ENCODE measurements at regions not wholly inside any gene's neighbourhood (a gene's known extent, or its start where the extent isn't known, plus 50 kb on each side); places are given as distances from the start of the nearest gene placed in this dataset.

- ChIA-PET POLR2A (no interaction called here), CTCF (no interaction called here), RAD21 (ENCODE audit: low non-redundant PET in 1 of 2, low total read pairs in 2 of 2, uncharacterized antibody in 2 of 2, unreplicated experiment in 2 of 2) (no interaction called here)
- H4K20me1 ChIP-seq (ENCODE audit: insufficient read depth): no peaks in the 10 kb centered on the region
- TF ChIP-seq ZBTB33 (IDR thresholded peaks at IDR 0.05; ENCODE audit: extremely low read depth, insufficient replicate concordance, low read length) (no peak), SRF (IDR thresholded peaks at IDR 0.05; ENCODE audit: low read depth) (no peak), TCF7L2 (IDR thresholded peaks at IDR 0.05; ENCODE audit: borderline replicate concordance, extremely low read depth, insufficient read depth, insufficient read length) (no peak), POLR2AphosphoS5 (IDR thresholded peaks at IDR 0.05; ENCODE audit: low read depth, low read length) (no peak), ZNF274 (IDR thresholded peaks at IDR 0.05; ENCODE audit: low read depth, low read length) (no peak), CEBPB (IDR thresholded peaks at IDR 0.05; ENCODE audit: low read depth) (no peak), SP1 (IDR thresholded peaks at IDR 0.05; ENCODE audit: low read depth) (no peak), YY1 (IDR thresholded peaks at IDR 0.05; ENCODE audit: extremely low read depth, insufficient replicate concordance, low read depth, low read length) (no peak), RAD21 (IDR thresholded peaks at IDR 0.05; ENCODE audit: low read depth) (no peak), POLR2A (IDR thresholded peaks at IDR 0.05; ENCODE audit: borderline replicate concordance, extremely low read depth, insufficient read depth, insufficient read length) (no peak), ATF3 (IDR thresholded peaks at IDR 0.05) (no peak), CTCF (IDR thresholded peaks at IDR 0.05 in 2 of 3, conservative IDR thresholded peaks at IDR 0.05 in 1 of 3; ENCODE audit: borderline replicate concordance in 1 of 3, insufficient read depth in 1 of 3, low read depth in 2 of 3, low read length in 2 of 3) (no peak), ELF1 (IDR thresholded peaks at IDR 0.05; ENCODE audit: borderline replicate concordance, low read depth) (no peak), EGR1 (IDR thresholded peaks at IDR 0.05; ENCODE audit: low read depth) (no peak), EZH2phosphoT487 (IDR thresholded peaks at IDR 0.05; ENCODE audit: borderline replicate concordance) (no peak), SIN3A (IDR thresholded peaks at IDR 0.05; ENCODE audit: low read depth) (no peak), CBX3 (IDR thresholded peaks at IDR 0.05; ENCODE audit: low read depth) (no peak), ZFX (IDR thresholded peaks at IDR 0.05) (no peak)
- TF ChIP-seq, protein P1, sequence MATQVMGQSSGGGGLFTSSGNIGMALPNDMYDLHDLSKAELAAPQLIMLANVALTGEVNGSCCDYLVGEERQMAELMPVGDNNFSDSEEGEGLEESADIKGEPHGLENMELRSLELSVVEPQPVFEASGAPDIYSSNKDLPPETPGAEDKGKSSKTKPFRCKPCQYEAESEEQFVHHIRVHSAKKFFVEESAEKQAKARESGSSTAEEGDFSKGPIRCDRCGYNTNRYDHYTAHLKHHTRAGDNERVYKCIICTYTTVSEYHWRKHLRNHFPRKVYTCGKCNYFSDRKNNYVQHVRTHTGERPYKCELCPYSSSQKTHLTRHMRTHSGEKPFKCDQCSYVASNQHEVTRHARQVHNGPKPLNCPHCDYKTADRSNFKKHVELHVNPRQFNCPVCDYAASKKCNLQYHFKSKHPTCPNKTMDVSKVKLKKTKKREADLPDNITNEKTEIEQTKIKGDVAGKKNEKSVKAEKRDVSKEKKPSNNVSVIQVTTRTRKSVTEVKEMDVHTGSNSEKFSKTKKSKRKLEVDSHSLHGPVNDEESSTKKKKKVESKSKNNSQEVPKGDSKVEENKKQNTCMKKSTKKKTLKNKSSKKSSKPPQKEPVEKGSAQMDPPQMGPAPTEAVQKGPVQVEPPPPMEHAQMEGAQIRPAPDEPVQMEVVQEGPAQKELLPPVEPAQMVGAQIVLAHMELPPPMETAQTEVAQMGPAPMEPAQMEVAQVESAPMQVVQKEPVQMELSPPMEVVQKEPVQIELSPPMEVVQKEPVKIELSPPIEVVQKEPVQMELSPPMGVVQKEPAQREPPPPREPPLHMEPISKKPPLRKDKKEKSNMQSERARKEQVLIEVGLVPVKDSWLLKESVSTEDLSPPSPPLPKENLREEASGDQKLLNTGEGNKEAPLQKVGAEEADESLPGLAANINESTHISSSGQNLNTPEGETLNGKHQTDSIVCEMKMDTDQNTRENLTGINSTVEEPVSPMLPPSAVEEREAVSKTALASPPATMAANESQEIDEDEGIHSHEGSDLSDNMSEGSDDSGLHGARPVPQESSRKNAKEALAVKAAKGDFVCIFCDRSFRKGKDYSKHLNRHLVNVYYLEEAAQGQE (IDR thresholded peaks at IDR 0.05; ENCODE audit: low read depth): no peak
- TF ChIP-seq, protein P2, sequence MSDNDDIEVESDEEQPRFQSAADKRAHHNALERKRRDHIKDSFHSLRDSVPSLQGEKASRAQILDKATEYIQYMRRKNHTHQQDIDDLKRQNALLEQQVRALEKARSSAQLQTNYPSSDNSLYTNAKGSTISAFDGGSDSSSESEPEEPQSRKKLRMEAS (IDR thresholded peaks at IDR 0.05): no peak
- DNase-seq (ENCODE audit: low read depth, low spot score) (no peak), ATAC-seq (no peak)
- no TSS peak for BruUV-seq (replicated peaks)
- no peak overlapping the region for H3K27ac ChIP-seq (ENCODE audit: low read depth, low read length)
- H3K79me2 ChIP-seq (ENCODE audit: insufficient read depth, low read length): no peaks in the 10 kb centered on the region
- no peak overlapping the region for H3K4me2 ChIP-seq (ENCODE audit: low read length)
- H3K4me1 ChIP-seq (ENCODE audit: control insufficient read depth in 1 of 2, insufficient read depth in 2 of 2, low read length in 2 of 2): no peaks in the 10 kb centered on the region
- intact Hi-C loops (cut with micrococcal nuclease): no loop called here
- H2AFZ ChIP-seq (ENCODE audit: low read depth, low read length, poor library complexity, severe bottlenecking): no peak overlapping the region
- no peak overlapping the region for H3K9ac ChIP-seq (ENCODE audit: low read length)
- peaks cover 6% of the 10 kb centered on the region; the same call in 1 of the 2 replicates for H3K27me3 ChIP-seq (ENCODE audit: insufficient read depth, low read length)
- no peaks in the 10 kb centered on the region for H3K9me3 ChIP-seq (ENCODE audit: control insufficient read depth in 1 of 2, insufficient read depth in 1 of 2, low read depth in 1 of 2, low read length in 2 of 2)
- H3K4me3 ChIP-seq (replicated peaks in 1 of 2; ENCODE audit: low read depth in 1 of 2, low read length in 2 of 2): no peak overlapping the region
- H3K36me3 ChIP-seq (ENCODE audit: control insufficient read depth in 1 of 2, insufficient read depth in 2 of 2, low read length in 2 of 2): no peaks in the 10 kb centered on the region
- H3K9me2 ChIP-seq (ENCODE audit: insufficient read depth): no peaks in the 10 kb centered on the region
Observed at GRCh38 chr14:56512521-56512920, 67.1 kb upstream of the TMEM260 start.

Data from HCT116 (cell line).